ENCODE measurements at regions not wholly inside any gene's neighbourhood (a gene's known extent, or its start where the extent isn't known, plus 50 kb on each side); places are given as distances from the start of the nearest gene placed in this dataset.
A peak's percentile ranks its signal among the peaks of the same experiment; 100 is the strongest.
"Not testable (repeated sequence)": the region's sequence is repeated elsewhere in the genome, so short reads cannot be mapped to it uniquely, and the experiment has no call there.

DNA sequence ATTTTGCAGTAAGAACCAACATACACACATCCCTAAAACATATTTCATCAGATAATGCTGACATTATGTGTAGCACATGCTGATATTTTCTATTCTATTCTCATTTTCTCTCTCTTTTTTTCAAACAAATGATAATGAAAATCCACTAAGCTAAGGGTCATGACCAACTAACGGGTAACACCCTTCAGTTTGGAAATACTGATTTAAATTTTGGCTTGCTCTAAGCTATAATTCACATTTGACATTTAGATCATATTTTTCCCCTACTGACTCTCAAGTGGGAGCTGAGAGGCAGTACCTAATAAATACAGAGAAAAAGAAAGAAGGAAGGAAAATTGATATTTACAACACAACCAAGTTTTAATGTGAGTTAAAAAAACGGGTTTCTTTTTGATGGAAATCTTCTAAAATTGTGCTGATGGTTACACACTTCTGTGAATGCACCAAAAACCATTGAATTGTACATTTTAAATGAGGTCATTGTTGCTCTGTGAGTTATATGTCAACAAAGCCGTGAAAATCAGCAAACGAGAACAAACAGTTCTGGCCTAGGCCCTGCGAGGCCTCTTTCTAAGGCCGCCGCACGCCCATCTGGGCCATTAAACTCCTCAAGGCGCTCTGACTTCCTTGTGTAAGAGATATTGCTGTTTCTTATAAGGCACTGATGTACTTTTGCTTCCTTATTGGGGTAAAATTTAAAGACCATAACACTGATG, 124.2 kb downstream of the GALR1 start:
- DNase-seq, result peak; percentile 41

DNA sequence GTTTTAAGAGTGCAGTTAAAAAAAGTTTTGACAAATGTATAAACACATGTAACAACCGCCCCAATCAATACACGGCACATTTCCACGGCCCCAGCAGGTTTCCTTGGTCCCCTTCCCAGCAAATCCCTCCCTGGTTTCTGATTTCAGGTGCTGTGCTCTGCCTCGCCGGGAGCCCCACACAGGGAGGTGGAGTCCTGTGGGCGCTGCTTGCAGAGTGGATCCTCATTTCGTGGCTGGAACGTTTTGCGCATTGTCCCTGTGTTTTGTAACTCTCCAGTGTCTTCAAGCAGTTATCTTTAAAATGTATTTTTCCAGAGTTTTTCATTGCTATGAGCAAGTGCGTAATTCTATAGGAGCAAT, 124.8 kb downstream of the GALR1 start:
- DNase-seq, result peak; percentile 43

DNA sequence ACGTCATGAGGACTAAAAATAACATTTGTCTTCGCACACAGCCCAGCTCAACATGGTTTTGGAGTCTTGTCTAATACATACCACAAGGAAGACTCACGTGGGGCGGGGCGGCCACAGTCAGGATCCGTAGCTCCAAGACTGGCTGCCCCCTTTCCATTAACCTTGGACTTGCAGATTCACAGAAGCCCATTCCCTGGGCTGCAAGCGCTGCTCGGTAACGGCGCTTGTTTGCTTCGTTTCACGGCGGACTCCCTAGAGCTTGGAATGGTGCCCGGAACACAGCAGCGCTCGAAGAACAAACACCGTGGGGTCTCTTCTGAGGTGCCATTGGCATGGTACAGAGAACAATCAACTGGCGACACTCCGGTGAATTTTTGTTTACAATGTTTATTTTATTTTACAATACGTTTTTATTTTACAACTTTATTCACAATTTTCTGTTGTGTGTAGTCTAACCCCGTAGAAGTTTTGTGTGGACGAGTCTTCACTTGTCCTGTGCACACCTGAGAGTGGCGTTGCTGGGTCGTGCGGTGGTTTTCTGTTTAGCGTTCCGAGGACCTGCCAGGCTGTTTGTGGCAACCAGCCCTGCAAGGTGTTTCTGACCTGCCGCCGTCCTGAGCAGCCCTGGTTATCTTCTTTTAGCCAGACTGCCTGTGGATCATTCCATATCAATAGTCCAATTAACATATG, 126.5 kb downstream of the GALR1 start:
- DNase-seq, result no peak

DNA sequence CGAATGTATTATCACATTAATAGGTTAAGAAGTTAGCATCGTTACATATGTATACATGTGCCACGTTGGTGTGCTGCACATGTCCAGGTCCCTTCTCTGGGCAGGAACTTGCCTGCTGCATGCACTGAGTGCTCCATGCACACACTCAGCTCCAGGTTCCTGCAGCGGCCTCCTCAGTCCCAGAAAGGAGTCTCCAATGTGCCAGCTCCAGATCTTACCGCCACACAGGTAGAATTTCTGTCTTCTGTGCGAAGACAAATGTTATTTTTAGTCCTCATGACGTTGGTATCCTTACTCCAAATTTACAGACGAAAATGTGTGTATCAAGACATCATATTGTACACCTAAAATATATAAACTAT, 127.1 kb downstream of the GALR1 start:
- DNase-seq, result no peak

DNA sequence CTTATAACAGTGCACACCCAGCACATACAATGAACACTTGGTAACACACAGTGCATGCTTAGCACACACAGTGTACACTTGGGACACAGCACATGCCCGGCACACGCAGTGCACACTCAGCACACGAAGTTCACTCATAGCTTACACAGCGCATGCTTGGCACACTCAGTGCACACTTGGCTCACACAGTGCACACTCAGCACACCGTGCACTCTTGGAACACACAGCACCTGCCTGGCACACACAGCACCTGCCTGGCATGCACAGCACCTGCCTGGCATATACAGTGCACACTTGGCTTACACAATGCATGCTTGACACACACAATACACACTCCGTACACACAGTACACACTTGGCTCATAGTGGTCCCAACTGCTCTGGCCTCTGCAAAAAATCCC, 128.2 kb downstream of the GALR1 start:
- no peak for DNase-seq

DNA sequence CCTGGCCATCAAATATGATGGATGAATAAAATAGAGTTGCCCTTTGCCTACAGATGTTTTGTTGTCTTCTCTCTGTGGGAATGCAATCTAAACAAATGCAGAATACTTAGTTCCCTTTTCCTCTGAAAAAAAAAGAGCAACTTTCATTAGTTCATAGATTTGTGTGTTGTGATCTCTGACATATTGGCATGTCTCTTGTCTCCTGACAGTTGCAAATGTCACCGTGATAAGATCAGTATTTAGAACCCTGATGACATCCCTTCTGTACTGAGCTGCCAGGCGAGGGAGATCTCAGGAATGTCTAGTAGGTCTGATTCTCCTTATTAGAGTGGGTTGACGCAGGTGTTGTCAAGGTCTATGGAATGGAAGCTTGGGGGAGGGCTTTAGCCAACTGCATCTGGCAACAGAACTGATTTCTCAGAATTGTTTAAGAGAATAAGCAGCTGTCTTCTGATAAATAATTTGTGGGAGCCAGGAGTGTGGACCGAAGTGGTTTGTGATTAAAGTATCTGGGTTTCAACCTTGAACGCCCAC, 130.4 kb downstream of the GALR1 start:
- DNase-seq, result no peak

DNA sequence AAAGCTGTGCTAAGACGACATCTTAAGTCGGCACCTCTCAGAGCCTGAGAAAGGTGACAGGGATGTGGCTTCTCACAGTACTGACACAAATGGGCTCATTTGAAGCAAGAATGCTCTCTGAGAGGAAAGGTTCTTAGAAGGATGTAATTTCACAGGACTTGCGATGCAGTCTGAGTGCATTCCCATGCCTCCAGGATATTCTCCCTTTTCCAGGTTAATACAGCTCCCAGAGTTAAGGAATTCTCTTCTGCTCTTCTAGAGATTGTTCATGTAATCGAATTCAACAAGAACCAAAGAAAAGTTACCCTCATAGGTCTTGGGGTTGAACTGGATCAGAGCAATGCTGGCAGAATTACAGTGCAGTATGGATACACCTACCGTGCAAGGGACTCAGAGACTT, 131.0 kb downstream of the GALR1 start:
- DNase-seq, result no peak

DNA sequence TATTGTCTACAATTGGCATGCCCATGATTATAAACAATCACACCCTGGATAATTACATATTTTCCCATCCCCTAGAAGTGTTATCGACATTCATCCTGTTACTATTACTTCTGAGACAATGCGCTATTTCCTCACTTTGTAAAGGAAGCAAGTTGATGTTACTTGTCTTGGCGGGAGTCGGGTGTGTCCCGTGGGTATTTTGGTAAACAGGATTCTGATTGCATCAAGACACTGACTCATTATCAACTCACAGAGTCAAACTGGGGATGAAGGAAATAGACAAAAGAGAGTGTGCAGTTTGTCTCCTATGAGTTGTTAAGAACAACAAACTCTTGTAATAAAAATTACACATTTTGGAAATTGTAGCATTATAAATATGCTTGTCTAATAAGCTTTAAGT, 142.7 kb downstream of the GALR1 start:
- DNase-seq, result no peak

DNA sequence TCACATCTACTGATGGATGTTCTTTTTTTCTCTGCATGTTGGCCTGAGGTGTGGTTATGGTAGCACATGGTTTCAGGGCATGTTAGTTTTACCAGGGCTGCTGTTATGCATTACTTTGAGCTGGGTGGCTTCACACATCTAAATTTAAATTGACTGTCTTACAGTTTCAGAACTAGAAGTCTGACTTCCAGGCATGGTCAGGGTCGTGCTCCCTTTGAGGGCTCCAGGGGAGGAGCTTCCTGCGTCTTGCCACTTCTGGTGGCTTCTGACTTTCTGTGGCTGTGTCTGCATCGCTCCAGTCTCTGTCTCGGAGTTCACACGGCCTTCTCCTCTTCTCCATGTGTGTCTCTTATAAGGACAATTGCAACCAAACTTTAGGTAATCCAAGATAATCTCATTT, 143.9 kb downstream of the GALR1 start:
- DNase-seq, result no peak

DNA sequence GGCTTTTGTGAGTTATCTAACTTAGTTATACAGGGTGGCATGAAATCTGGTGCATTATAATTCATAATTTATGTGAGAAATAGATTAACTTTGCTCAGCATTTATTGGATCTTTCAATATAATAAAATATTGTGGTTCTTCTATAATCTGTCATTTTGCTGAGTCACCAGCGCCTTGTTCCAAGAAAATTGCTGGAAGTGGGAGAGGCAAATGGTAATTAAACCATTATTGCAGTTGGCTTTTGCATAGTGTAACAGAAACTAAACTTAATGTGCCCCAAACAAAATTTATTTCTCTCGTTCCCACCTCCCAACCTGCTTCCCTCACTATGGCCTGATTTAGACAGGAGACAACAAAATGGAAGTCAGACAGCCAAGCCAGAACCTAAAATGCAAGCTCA, 146.3 kb downstream of the GALR1 start:
- no peak for DNase-seq

DNA sequence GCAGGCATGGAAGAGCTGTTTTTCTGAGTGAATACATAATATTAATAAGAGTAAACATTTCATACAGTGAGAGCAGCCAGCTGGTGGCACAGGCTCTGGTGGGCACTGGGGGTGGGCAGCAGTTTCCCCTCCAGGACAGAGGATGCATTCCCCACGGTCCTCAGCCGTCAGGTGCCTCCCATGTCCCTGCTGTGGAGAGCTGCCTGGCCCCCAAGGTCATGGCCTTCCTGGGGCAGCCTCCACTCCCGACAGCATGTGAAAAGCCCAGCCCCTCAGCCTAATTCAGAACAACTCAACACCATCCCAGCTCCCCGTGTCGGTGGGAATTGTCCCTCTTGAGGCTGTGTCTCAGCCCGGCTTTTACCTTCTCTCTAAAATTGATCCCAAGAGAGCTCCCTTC, 147.4 kb downstream of the GALR1 start:
- DNase-seq, result no peak

DNA sequence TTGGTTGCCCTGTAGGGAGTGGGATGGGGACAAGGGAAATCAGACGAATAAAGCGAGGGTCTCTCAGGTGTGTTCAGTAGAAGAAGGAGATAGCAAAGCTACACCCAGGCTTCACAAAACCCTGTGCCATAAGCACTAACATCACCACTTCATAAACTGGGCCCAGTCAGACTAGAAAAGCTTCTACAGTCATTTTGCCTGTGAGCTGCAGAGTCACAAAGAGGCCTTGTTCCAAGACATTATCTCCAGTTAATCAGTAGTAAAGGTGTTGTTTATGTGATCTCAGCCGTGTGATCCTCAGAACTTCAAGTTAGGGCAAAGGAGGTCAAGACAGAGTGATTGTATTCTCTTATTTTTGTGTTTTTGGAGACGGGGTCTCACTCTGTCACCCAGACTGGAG, 148.0 kb downstream of the GALR1 start:
- no peak for DNase-seq

DNA sequence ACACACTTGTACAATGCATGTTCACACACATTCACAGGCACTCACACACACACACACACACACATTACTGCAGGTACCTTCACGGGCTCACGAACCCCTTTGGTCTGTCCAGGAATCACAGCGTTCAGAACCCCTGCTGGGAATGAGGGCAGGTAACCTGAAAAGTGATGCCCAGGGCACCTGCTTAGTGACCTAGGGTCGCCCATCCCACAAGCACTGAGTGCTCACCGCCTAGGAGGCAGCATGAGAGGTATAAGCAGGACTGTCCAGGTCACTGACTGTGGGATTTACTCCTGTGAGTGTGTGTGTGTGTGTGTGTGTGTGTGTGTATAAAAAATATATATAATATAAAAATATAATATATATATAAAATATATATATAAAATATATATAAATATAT, 150.9 kb downstream of the GALR1 start:
- no peak for DNase-seq

DNA sequence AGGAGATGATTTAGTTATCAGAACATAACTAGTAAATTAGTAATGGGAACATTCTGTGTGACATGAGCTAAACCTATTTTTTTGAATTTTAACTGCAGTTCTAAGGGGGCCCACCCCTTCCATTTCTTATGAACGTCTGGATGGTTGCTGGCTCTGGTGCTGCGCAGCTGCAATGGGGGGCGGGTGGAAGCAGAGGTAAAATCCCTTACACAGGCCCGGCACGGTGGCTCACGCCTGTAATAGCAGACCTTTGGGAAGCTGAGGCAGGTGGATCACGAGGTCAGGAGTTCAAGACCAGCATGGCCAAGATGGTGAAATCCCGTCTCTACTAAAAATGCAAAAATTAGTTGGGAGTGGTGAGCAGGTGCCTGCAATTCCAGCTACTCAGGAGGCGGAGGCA, 151.5 kb downstream of the GALR1 start:
- DNase-seq, result no peak

DNA sequence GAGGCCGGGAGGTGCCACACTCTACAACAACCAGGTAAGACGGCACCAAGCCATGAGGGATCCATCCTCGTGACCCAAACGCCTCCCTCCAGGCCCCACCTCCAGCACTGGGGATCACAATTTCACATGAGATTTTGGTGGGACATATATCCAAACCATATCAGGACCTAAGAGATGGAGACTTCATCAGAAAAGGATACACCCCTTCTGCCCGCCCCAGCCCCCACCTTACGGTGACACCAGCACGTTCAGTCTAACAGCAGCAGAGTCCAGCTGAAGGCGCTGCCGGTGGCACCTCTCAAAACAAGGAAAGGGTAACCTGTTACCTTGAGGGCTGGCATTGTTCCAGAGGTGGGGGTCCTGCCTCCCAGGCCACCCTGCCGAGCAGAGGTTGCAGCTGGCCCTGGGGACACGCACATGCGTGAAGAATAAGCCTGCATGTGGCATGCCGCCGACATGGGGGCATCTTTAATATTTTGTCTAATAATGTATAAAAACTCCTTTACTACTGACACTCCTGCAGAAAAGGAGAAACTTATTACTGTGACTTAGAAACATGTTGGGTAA, 154.4 kb downstream of the GALR1 start:
- DNase-seq, result no peak

DNA sequence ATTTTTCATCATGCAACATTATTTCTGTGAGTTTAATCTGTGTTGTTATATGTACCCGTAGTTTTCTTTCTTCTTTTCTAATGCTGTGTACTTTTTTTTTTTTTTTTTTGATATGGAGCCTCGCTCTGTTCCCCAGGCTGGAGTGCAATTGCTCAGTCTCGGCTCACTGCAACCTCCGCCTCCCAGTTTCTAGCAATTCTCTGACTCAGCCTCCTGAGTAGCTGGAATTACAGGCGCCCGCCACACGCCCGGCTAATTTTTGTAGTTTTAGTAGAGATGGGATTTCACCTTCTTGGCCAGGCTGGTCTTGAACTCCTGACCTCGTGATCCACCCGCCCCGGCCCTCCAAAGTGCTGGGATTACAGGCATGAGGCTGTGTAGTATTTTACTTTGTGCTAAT, 155.4 kb downstream of the GALR1 start:
- DNase-seq, result no peak

DNA sequence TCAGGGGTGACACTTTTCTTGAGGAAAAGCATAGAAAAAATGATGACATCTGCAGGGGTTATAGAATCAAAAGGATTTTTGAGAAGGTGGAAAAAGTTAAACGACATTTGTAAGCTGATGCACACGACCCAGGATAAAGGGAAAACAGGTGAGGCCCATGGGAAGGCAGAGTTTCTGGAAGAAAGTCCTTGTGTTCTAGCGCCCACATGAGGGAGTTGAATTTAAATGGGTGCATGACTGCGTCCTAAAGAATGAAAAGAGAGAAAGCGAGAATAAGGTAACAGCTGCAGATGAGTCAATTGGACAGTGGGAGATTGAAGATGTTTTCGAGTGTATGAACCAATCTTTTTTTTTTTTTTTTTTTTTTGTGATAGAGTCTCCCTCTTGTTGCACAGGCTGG, 158.1 kb downstream of the GALR1 start:
- no peak for DNase-seq

DNA sequence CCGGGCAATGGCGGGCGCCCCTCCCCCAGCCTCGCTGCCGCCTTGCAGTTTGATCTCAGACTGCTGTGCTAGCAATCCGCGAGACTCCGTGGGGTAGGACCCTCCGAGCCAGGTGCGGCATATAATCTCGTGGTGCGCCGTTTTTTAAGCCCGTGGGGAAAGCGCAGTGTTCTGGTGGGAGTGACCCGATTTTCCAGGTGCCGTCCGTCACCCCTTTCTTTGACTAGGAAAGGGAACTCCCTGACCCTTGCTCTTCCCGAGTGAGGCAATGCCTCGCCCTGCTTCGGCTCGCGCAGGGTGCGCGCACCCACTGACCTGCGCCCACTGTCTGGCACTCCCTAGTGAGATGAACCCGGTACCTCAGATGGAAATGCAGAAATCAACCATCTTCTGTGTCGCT, 171.9 kb downstream of the GALR1 start:
- DNase-seq, result not testable (repeated sequence)

DNA sequence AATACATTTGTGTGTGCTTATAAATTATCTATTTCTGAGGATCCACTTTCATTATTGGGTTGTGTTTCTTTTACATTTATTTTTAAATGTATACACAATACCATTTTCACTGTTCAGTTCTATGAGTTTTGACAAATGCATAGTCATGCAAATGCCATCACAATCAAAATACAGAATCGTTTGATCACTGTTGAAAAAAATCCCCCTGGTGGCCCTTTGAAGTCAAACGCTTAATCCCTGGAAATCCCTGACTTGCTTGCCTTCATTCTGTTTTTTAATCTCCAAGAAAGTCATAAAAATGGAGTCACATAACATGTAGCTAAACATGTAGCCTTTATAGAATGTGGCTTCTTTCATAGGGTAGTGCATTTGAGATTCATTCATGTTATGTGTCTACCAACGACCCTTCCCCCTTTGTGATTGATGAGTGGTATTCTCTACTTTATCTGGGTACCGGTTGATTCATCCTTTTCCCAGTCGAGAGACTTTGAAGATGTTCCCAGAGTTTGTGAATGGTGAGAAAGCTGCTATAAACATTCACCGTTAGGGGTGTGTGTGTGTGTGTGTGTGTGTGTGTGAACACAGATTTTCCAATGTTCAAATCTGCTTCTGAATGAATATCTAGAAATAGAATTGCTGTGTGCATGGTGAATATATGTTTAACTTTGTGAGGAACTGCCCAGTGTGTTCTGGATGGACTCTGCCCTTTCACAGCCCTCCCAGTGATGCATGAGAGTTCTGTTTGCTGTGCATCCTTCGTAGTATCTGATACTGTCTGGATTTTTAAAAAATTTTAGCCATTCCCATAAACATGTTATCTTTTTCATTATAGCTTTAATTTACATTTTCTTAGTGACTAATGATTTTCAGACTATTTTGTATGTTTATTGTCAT, 173.6 kb downstream of the GALR1 start:
- DNase-seq, result no peak

DNA sequence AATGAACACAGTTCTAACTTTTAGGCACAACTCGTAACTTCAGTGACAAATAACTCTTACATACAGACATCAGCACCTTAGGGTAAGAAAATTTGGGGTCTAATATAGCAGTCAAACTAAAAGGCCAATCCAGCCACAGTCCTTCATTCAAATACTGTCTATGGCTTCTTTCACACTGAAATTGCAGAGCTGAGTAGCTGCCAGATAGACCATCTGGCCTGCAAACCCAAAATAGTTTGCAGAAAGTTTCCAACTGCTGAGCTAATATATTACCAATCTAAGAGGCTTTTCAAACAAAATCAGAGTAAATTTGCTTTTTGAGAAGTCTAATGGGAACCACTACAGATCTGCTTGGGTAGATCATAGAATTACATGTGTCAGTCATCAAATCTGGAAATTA, 183.4 kb downstream of the GALR1 start:
- peak; percentile 66 for DNase-seq

DNA sequence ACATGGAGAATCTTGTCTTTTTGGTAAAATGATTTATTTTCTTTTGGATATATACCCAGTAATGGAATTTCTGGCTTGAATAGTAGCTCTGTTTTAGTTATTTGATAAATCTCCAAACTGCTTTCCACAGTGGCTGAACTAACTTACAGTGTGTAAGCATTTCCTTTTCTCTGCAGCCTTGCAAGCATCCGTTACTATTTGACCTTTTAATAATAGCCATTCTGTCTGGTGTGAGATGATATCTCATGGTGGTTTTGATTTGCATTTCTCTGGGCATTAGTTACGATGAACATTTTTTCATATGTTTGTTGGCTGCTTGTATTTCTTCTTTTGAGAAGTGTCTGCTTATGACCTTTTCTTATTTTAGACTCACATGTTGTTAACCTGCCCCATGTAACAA, 190.2 kb downstream of the GALR1 start:
- DNase-seq, result no peak

DNA sequence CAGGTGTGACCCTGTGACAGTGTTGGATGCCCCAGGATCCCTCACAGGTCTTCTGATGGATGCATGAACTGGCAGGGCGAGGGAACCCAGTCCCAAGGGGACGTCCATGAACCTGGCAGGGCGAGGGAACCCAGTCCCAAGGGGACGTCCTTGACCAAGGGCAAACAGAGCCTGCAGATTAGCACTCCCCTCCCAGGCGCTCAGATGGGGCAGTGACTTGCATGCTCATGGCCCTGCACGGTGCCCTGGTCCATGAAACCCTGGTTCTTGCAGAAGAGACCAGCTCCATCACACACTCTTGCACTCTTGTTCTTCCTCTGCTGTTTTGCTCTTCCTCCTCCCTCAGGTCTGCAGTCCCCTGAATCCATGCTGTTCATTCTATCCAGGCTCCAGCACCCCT, 192.7 kb downstream of the GALR1 start:
- DNase-seq, result no peak

DNA sequence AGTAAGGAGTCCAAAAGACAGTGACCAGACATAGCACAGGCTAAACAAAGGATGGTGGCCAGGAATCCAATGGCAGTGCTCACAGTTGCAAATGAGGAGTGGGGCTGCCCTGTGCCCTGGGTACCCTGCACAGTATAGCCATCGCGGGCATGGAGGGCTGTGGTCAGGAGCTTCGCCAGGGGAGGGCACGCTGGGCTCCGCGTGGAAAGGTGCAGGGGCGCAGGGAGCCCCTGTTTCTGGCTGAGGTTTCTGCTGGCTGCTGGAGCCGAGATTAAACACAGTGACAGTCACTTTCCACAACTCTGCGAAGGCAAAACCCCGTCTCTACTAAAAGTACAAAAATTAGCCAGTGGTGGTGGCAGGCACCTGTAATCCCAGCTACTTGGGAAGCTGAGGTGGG, 194.7 kb downstream of the GALR1 start:
- no peak for DNase-seq

Data from tongue (tissue), 1 donor.